GM23338 (cell line): ENCODE measurements at regions not wholly inside any gene's neighbourhood (a gene's known extent, or its start where the extent isn't known, plus 50 kb on each side); places are given as distances from the start of the nearest gene placed in this dataset.
A peak's percentile ranks its signal among the peaks of the same experiment; 100 is the strongest.

ENCODE experiments used
- ATAC-seq: fragments of 200-7000 bp; cut with Tn5 transposase; 3 replicates; pipeline ENCODE4 v1.9.1; 2020
- DNase-seq: peaks from one replicate; pipeline ENCODE4 v3.0.0-alpha.2; 2015; ENCODE audit warnings: low spot score
- H2AFZ ChIP-seq: fragments of 200-600 bp; sonication (generic); 2 replicates; pipeline ENCODE4 v1.8.0; 2016; ENCODE audit warnings: antibody characterized with exemption, mild to moderate bottlenecking, moderate library complexity
- H3F3A ChIP-seq: fragments of 200-600 bp; sonication (generic); replicated peaks from 2 replicates; pipeline ENCODE4 v1.8.0; 2017; ENCODE audit warnings: antibody characterized with exemption, mixed run types, low read depth
- H3K27ac ChIP-seq: fragments of 200-600 bp; sonication (generic); 2 replicates; pipeline ENCODE4 v1.6.1; 2016; ENCODE audit warnings: low read depth
- H3K27me3 ChIP-seq: fragments of 200-600 bp; sonication (generic); 2 replicates; pipeline ENCODE4 v1.8.0; 2016; ENCODE audit warnings: mild to moderate bottlenecking, mixed run types, moderate library complexity; ENCODE audit not compliant: insufficient read depth
- H3K36me3 ChIP-seq: fragments of 200-600 bp; sonication (generic); 2 replicates; pipeline ENCODE4 v1.8.0; 2016; ENCODE audit warnings: mild to moderate bottlenecking; ENCODE audit not compliant: insufficient read depth
- H3K4me1 ChIP-seq: fragments of 200-600 bp; sonication (generic); 2 replicates; pipeline ENCODE4 v1.8.0; 2016; ENCODE audit warnings: mild to moderate bottlenecking, moderate library complexity; ENCODE audit not compliant: insufficient read depth
- H3K4me2 ChIP-seq: fragments of 200-600 bp; sonication (generic); 2 replicates; pipeline ENCODE4 v1.7.1; 2017; ENCODE audit warnings: mixed run types
- H3K4me3 ChIP-seq: fragments of 200-600 bp; sonication (generic); 2 replicates; pipeline ENCODE4 v1.6.1; 2016; ENCODE audit warnings: mixed run types
- H3K79me2 ChIP-seq: fragments of 200-600 bp; sonication (generic); replicated peaks from 2 replicates; pipeline ENCODE4 v1.8.0; 2017; ENCODE audit warnings: mild to moderate bottlenecking; ENCODE audit not compliant: insufficient read depth
- H3K9me2 ChIP-seq: fragments of 200-600 bp; sonication (generic); 2 replicates; pipeline ENCODE4 v1.8.0; 2017; ENCODE audit not compliant: insufficient read depth
- H4K20me1 ChIP-seq: fragments of 200-600 bp; sonication (generic); replicated peaks from 2 replicates; pipeline ENCODE4 v1.8.0; 2017; ENCODE audit warnings: mild to moderate bottlenecking; ENCODE audit not compliant: insufficient read depth
- H3K27ac Mint-ChIP-seq: 2 replicates; pipeline ENCODE4 v1.8.0; 2020; ENCODE audit warnings: inconsistent platforms, mild to moderate bottlenecking, moderate library complexity, mixed read lengths
- H3K27me3 Mint-ChIP-seq: 3 replicates; pipeline ENCODE4 v1.8.0; 2022; ENCODE audit warnings: low read depth, mild to moderate bottlenecking, moderate library complexity, mixed read lengths, inconsistent platforms; ENCODE audit not compliant: insufficient read depth, poor library complexity
- H3K36me3 Mint-ChIP-seq: 3 replicates; pipeline ENCODE4 v1.8.0; 2021; ENCODE audit warnings: low read depth, mild to moderate bottlenecking, inconsistent platforms, moderate library complexity, mixed read lengths
- H3K4me1 Mint-ChIP-seq: 3 replicates; pipeline ENCODE4 v1.8.0; 2020; ENCODE audit warnings: mild to moderate bottlenecking, inconsistent platforms, mixed read lengths
- H3K4me3 Mint-ChIP-seq: 3 replicates; pipeline ENCODE4 v1.8.0; 2021; ENCODE audit warnings: moderate library complexity, mild to moderate bottlenecking, inconsistent platforms, mixed read lengths
- H3K9me3 Mint-ChIP-seq: 3 replicates; pipeline ENCODE4 v1.8.0; 2020; ENCODE audit warnings: moderate library complexity, mild to moderate bottlenecking, inconsistent platforms, mixed read lengths
- CREB1 ChIP-seq: fragments of 250-450 bp; sonication (Bioruptor Pico); IDR thresholded peaks from 2 replicates; pipeline ENCODE4 v1.5.0; 2020; ENCODE audit warnings: low read depth, mild to moderate bottlenecking, moderate library complexity
- CTCF ChIP-seq, 2 experiments: fragments of 200-600 bp in 1 of 2; sonication (generic) in 1 of 2; conservative IDR thresholded peaks; 2 replicates each; pipeline versions ENCODE4 v1.5.1 to v1.6.1; 2016 to 2017; ENCODE audit warnings: antibody characterized with exemption in 2 of 2, low read depth in 2 of 2, mild to moderate bottlenecking in 2 of 2, moderate library complexity in 1 of 2
- ETS1 ChIP-seq: IDR thresholded peaks from 2 replicates; pipeline ENCODE4 v1.6.1; 2016; ENCODE audit warnings: antibody characterized with exemption
- EZH2 ChIP-seq: fragments of 200-600 bp; sonication (generic); IDR thresholded peaks from one replicate; pipeline ENCODE4 v1.8.0; 2017; ENCODE audit warnings: antibody characterized with exemption, mild to moderate bottlenecking, low read depth; ENCODE audit not compliant: unreplicated experiment
- EZH2phosphoT487 ChIP-seq: fragments of 200-600 bp; sonication (generic); IDR thresholded peaks from one replicate; pipeline ENCODE4 v1.8.1; 2018; ENCODE audit warnings: antibody characterized with exemption; ENCODE audit not compliant: unreplicated experiment
- JUNB ChIP-seq: IDR thresholded peaks from one replicate; pipeline ENCODE4 v1.6.1; 2016; ENCODE audit warnings: antibody characterized with exemption; ENCODE audit not compliant: unreplicated experiment
- NANOG ChIP-seq: IDR thresholded peaks from 2 replicates; pipeline ENCODE4 v1.6.1; 2016; ENCODE audit warnings: antibody characterized with exemption, borderline replicate concordance
- POLR2AphosphoS5 ChIP-seq: IDR thresholded peaks from 2 replicates; pipeline ENCODE4 v1.6.1; 2016; ENCODE audit warnings: antibody characterized with exemption, low read depth
- REST ChIP-seq: IDR thresholded peaks from one replicate; pipeline ENCODE4 v1.6.1; 2018; ENCODE audit warnings: antibody characterized with exemption; ENCODE audit not compliant: unreplicated experiment
- STAT1 ChIP-seq: IDR thresholded peaks from one replicate; pipeline ENCODE4 v1.6.1; 2016; ENCODE audit warnings: antibody characterized with exemption; ENCODE audit not compliant: unreplicated experiment
- ZNF114 ChIP-seq: fragments of 250-450 bp; sonication (Bioruptor Pico); IDR thresholded peaks from 2 replicates; pipeline ENCODE4 v1.5.0; 2020; ENCODE audit warnings: mild to moderate bottlenecking, moderate library complexity
- ZNF331 ChIP-seq: fragments of 250-450 bp; sonication (Bioruptor Pico); IDR thresholded peaks from 2 replicates; pipeline ENCODE4 v1.5.0; 2020; ENCODE audit warnings: low read depth, mild to moderate bottlenecking, moderate library complexity
- ZNF462 ChIP-seq: fragments of 250-450 bp; sonication (Bioruptor Pico); IDR thresholded peaks from 2 replicates; pipeline ENCODE4 v1.5.0; 2020; ENCODE audit warnings: mild to moderate bottlenecking, moderate library complexity

- H3K36me3 ChIP-seq: no peaks in the 10 kb centered on the region
- no peaks in the 10 kb centered on the region for H3K27me3 ChIP-seq
- 0 out of 3 replicates have a peak, but pooled peaks cover 4% of the 10 kb centered on the region for H3K9me3 Mint-ChIP-seq
- no peak overlapping the region for H3K4me3 ChIP-seq
- H3K27ac Mint-ChIP-seq: no peak overlapping the region
- peaks cover 9% of the 10 kb centered on the region; the same call in 2 of the 3 replicates for H3K4me1 Mint-ChIP-seq
- H2AFZ ChIP-seq: no peak overlapping the region
- no peak for TF ChIP-seq REST
- no peak for TF ChIP-seq STAT1
- TF ChIP-seq CTCF (conservative IDR thresholded peaks at IDR 0.05; ENCODE audit: low read depth in 2 of 2): no peak
- TF ChIP-seq POLR2AphosphoS5: no peak
- TF ChIP-seq EZH2phosphoT487: no peak
- no peak for TF ChIP-seq EZH2
- TF ChIP-seq ETS1: no peak
- no peak for TF ChIP-seq ZNF114
- no peak for TF ChIP-seq CREB1 (CRISPR knock-in tag)
- no peak for TF ChIP-seq JUNB
- no peak for TF ChIP-seq ZNF331 (CRISPR knock-in tag)
- no peak for TF ChIP-seq NANOG
- no peak for TF ChIP-seq ZNF462 (CRISPR knock-in tag)
- no peaks in the 10 kb centered on the region for H3K79me2 ChIP-seq
- no peaks in the 10 kb centered on the region for H4K20me1 ChIP-seq
- H3F3A ChIP-seq: no peaks in the 10 kb centered on the region
- ATAC-seq (peak; percentile 37; the same call in 1 of the 3 replicates), DNase-seq (no peak)
- H3K27me3 Mint-ChIP-seq: peaks cover 2% of the 10 kb centered on the region
- no peak overlapping the region for H3K4me3 Mint-ChIP-seq
- no peaks in the 10 kb centered on the region for H3K36me3 Mint-ChIP-seq
- H3K9me2 ChIP-seq: no peaks in the 10 kb centered on the region
- peaks cover 9% of the 10 kb centered on the region for H3K4me1 ChIP-seq
- no peak overlapping the region for H3K4me2 ChIP-seq
- no peak overlapping the region for H3K27ac ChIP-seq
Observed at GRCh38 chr9:100730086-100730485, 152.2 kb downstream of the CAVIN4 start.
